Activated T-cell treated with anti-CD3 and anti-CD28 coated beads, Interleukin-2, amount 50 U/mL, for 48 hours (primary cell): ENCODE measurements at regions not wholly inside any gene's neighbourhood (a gene's known extent, or its start where the extent isn't known, plus 50 kb on each side); places are given as distances from the start of the nearest gene placed in this dataset.

Experiments used
- DNase-seq, 2 experiments: peaks; one replicate each; pipeline ENCODE4 v3.0.0-alpha.2; 2020

- DNase-seq, result no peak
Measured at GRCh38 chr2:191565120-191565519, 112.8 kb upstream of the NABP1 start.

- no peak for DNase-seq
Measured at GRCh38 chr2:191565647-191566198, 112.2 kb upstream of the NABP1 start.

- peak; percentile 78 to 79 for DNase-seq
Measured at GRCh38 chr2:191566344-191566743, 111.6 kb upstream of the NABP1 start.

DNA sequence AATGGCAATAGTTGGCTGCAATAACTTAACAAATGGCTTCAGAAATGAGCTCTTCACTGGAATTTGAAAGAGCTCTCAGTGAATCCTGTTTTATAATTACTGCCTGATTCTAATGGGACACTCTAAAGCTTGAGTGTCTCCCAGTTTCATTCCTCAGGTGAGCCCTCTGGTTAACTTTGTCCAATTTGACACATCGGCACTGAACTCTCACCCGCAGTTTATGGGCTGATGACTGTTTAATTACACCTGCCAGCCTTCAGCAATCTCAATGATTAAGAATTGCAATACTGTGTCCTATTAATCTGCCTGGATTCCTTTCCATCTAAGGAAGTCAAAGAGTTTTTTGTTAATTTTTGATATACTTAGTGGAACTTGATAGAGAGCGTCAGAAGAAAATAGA is 110.7 kb upstream of the NABP1 start:
- DNase-seq, result no peak

- no peak for DNase-seq
Measured at GRCh38 chr2:191569025-191569424, 108.9 kb upstream of the NABP1 start.

GRCh38 chr2:191571163-191571769 is 106.7 kb upstream of the NABP1 start:
- DNase-seq, result no peak

GRCh38 chr2:191572319-191572718 is 105.6 kb upstream of the NABP1 start:
- DNase-seq, result no peak

DNA sequence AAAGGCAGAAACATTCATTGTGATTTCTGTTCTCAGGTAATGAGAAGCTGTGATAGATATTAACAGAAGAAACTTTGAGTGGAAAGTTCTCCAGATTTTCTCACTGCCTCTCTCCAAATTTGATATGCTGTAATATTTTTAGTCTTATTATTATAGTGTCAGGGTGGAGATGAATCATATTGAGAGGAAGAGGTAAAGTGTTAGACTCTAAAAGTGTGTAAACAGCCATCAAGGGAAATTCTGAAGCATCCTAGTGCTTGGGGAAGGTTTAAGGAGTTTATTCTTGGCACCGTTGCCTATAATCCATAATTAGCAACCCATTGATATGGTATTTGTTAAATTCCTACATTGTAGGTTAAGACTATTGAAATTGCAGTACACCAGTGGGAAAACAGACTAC is 104.7 kb upstream of the NABP1 start:
- no peak for DNase-seq

DNA sequence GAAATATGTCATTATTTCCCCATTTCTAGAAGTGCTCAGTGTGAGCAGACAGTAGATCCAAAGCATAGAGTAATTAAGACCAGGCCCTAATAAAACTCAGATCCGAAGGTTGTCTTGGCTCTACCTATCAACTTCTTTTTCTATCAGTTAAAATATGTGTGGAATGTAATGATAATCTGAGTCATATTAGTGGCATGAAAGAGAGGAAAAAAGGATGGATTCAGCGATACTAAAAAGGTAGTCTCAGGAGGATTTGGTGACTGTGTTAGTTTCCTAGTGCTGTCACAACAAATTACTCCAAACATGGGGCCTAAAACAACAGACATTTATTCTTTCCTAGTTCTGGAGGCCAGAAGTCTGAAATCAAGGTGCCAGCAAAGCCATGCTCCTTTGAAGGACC is 103.7 kb upstream of the NABP1 start:
- no peak for DNase-seq

DNA sequence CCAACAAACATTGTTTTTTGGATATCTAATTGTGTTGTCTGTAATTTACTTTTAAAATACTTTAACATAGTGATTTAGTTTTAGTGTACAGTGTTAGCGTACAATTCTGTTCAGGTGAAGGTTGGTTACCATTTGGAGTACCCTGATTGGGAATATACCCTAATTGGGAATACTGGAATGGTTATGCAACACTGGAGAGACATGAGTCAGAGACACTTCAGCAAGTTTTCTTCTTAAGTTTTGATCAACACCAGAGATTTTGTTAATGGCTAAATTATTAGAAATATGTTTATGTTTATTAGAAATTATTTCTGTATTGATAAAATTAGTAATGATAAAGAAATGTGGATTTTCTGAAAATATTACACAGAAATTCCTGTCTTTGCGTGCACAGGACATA is 100.3 kb upstream of the NABP1 start:
- DNase-seq, result no peak

DNA sequence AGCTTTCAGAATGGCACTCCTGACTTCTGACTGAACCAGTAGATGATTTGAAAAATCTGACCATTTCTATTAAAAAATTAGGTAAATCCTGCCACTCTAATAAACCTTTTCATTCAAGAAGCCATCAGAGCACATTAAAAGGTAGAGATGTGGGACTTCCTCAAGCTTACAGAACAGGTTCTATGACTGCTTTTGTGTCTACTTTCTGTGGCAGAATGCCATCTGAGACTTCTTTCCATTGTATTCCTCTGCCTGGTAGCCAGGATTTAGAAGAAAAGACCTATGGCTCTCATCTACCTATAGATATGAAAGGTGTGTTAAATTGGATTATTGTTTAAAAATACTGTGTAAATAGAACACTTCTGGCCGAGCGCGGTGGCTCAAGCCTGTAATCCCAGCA is 99.9 kb upstream of the NABP1 start:
- no peak for DNase-seq

- no peak for DNase-seq
Measured at GRCh38 chr2:191580581-191580980, 97.4 kb upstream of the NABP1 start.

GRCh38 chr2:191581003-191581402 is 96.9 kb upstream of the NABP1 start:
- no peak for DNase-seq

GRCh38 chr2:191582355-191582754 is 95.6 kb upstream of the NABP1 start:
- no peak for DNase-seq

DNA sequence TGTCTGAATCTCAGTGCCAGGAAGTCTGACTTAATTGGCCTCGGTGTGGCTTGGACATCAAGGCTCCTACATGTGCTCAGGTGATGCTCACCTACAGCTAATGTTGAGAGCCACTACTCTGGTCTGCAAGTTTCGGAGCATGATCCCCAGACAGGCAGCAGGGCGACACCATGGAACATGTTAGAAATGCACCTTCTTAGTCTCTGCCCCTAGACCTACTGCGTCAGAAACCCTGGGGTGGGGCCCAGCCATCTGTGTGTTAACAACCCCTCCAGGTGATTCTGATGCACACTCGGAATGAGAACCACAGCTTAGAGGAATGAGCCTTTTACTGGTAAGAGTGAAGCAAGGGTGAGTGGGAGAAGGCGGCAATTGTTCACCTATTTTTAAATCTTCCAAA is 86.9 kb upstream of the NABP1 start:
- no peak for DNase-seq

DNA sequence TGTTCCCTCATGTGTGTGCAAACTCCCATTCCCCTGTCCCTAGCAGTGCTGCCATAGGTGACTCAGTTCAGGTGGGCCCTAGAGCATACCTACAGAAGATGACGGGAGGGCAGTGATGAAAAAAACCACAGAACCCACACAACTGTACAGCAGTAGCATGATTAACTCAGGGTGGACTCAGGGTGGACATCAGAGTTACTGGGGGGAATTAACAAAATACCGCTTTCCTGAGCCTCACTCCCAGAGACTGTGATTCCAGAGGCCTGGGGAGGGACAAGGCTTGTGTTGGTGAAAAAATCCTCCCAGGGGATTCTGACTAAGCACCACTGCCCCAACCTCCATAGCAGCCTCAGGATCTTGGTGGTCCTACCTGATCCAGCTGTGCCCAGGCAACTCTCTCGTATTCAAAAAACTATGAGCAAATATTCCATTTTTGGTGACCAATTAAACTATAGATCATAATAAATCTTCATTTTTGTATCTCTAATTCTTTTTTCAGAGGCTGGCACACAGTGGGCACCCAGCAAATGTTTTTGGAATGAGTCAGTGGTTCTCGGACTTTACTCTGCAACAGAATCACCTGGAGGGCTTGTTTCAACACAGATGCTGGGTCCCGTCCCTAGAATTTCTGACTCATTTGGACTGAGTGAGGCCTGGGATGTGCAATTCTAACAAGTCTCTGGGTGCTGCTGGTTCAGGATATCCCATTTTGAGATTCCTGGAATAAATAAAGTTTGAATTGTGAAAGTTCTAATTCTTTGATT is 84.1 kb upstream of the NABP1 start:
- no peak for DNase-seq

DNA sequence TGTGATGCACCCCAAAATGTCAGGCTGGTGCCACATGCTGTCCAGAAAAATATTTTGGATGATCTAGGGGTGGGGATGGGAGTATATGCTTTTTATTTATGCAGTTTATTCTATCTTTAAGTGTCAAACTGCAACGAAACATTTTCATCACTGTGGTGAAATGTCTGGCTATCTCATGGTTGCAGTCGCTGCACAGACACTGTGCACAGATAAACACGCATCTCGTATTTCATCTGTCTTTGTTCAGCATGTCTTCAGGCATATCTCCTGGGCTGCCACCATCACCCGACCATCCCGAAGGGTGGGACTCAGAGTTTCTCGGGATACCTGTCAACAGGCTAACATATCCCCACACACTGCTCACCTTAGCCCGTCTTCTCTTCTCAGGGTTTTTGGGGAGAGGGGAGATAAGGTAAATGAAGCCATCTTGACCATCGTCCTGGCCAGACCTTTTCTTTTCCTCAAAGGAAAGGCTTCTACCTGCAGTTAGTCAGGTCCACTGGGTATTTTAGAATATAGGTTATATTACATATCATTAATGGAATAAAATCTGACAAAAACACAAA is 80.7 kb upstream of the NABP1 start:
- DNase-seq, result no peak

DNA sequence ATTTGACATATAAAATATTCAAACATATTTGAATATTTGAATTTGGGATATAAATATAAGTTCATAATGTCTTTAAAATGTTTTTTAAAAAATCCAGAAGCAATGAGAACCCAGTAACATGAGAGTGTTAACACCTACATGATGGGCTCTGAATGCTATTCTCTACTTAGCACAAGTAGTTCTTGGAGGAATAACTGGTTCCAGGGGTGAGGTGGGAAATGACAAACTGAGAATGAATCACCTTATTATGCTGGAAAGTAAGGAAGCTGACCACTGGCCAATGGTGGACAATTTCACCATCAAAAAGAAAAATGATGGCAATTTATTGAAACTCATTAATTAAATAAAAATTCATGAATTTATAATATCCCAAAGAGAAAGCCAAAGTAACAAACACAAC is 79.6 kb upstream of the NABP1 start:
- DNase-seq, result no peak

DNA sequence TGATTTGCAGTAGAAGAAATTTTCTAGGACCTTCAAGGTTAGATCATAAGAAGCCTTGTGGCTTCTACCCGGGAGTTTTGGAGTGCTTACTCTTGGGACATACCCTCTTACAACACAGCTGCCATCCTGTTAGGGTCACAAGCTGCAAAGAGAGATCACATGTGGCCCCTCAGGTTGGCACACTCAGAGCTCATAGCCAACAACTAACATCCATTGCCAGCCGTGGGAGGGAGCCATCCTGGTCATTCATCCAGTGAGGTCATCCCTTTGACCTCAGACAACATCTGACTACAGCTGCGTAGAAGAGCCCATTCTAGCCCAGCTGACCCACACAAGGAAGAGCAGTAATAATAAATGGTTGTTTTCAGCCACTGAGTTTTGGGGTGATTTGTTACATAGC is 76.9 kb upstream of the NABP1 start:
- DNase-seq, result no peak

GRCh38 chr2:191604154-191604553 is 73.8 kb upstream of the NABP1 start:
- DNase-seq, result no peak

DNA sequence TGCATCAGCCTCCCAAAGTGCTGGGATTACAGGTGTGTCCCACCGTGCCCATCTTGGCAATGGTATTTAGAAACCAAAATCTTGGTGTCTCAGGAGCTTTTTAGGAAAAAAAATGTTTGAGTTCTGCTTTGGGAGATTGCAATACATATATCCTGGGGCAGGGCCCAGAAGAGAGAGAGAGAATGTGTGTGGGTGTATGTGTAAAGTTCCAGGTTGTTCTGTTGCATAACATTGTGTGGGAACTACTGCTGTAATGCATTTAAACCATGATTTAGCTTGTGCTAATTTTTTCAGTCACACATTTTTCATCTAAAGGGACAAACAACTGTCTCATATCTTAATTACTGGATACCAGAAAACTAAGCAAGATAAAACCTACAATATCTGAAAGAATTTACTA is 70.8 kb upstream of the NABP1 start:
- DNase-seq, result no peak

- DNase-seq, result no peak
Measured at GRCh38 chr2:191610756-191611155, 67.2 kb upstream of the NABP1 start.

GRCh38 chr2:191611614-191612013 is 66.3 kb upstream of the NABP1 start:
- no peak for DNase-seq

GRCh38 chr2:191612496-191612895 is 65.4 kb upstream of the NABP1 start:
- DNase-seq, result no peak
